HCT116 (cell line): ENCODE measurements at regions not wholly inside any gene's neighbourhood (a gene's known extent, or its start where the extent isn't known, plus 50 kb on each side); places are given as distances from the start of the nearest gene placed in this dataset.

ENCODE experiments used
- ATAC-seq: fragments of 200-7000 bp; cut with Tn5 transposase; 2 replicates; pipeline ENCODE4 v1.9.1; 2020; ENCODE audit warnings: mild to moderate bottlenecking, moderate library complexity
- BruUV-seq: library from RNA; stranded (reverse); fragments of 400-500 nt; replicated peaks from 2 replicates; lab custom pipeline; 2021; lab: Mats Ljungman, UMichigan
- CTCF ChIA-PET: fragments of 300-600 bp; sonication (Branson Sonifier 250); formaldehyde crosslinking; loops from one replicate; lab custom pipeline; 2021; ENCODE audit warnings: antibody characterized with exemption; lab: Charles Lee
- POLR2A ChIA-PET: fragments of 300-600, 350-600 bp; sonication (Branson Sonifier 250); formaldehyde crosslinking; loops from one replicate; lab custom pipeline; 2021; ENCODE audit warnings: antibody characterized with exemption; lab: Charles Lee
- RAD21 ChIA-PET, 2 experiments: fragments of 300-600 bp; sonication (Branson Sonifier 250); formaldehyde crosslinking; loops; one replicate each; lab custom pipeline; 2023; ENCODE audit warnings: low total read pairs in 2 of 2; ENCODE audit not compliant: uncharacterized antibody in 2 of 2, unreplicated experiment in 2 of 2, low non-redundant PET in 1 of 2; lab: Charles Lee
- DNase-seq: peaks from one replicate; pipeline ENCODE4 v3.0.0-alpha.2; 2010; ENCODE audit warnings: low read depth, low spot score
- H2AFZ ChIP-seq: fragments of 200-600 bp; shearing (Covaris generic), sonication (generic); 2 replicates; pipeline ENCODE4 v1.6.1; 2017; ENCODE audit warnings: low read depth, mixed run types, mixed read lengths, antibody characterized with exemption, low read length; ENCODE audit not compliant: poor library complexity, severe bottlenecking
- H3K27ac ChIP-seq: 2 replicates; pipeline ENCODE4 v1.5.1; 2012; ENCODE audit warnings: low read depth, low read length
- H3K27me3 ChIP-seq: fragments of 200-600 bp; sonication (generic); 2 replicates; pipeline ENCODE4 v1.6.1; 2016; ENCODE audit warnings: mixed run types, low read length, mixed read lengths; ENCODE audit not compliant: insufficient read depth
- H3K36me3 ChIP-seq, 2 experiments: fragments of 200-500 bp in 1 of 2; fragments of 200-600 bp in 1 of 2; sonication (Bioruptor generic) in 1 of 2; sonication (generic) in 1 of 2; 2 replicates each; pipeline versions ENCODE4 v1.5.1 to v1.6.1; 2014 to 2016; ENCODE audit warnings: low read length in 2 of 2, inconsistent platforms in 1 of 2, mixed read lengths in 1 of 2, mixed run types in 1 of 2; ENCODE audit not compliant: insufficient read depth in 2 of 2, control insufficient read depth in 1 of 2
- H3K4me1 ChIP-seq, 2 experiments: fragments of 200-600 bp in 1 of 2; sonication (generic) in 1 of 2; 2 replicates each; pipeline versions ENCODE4 v1.5.1 to v1.6.1; 2012 to 2017; ENCODE audit warnings: low read length in 2 of 2, inconsistent platforms in 1 of 2, mild to moderate bottlenecking in 1 of 2, mixed read lengths in 1 of 2, mixed run types in 1 of 2, moderate library complexity in 1 of 2; ENCODE audit not compliant: insufficient read depth in 2 of 2, control insufficient read depth in 1 of 2
- H3K4me2 ChIP-seq: fragments of 200-600 bp; sonication (generic); 2 replicates; pipeline ENCODE4 v1.6.1; 2017; ENCODE audit warnings: mixed run types, low read length, mixed read lengths
- H3K4me3 ChIP-seq, 2 experiments: fragments of 200-600 bp in 1 of 2; sonication (generic) in 1 of 2; replicated peaks in 1 of 2; 2 replicates each; pipeline ENCODE4 v1.5.1; 2011 to 2016; ENCODE audit warnings: low read length in 2 of 2, control low read depth in 1 of 2, low read depth in 1 of 2, mild to moderate bottlenecking in 1 of 2, mixed read lengths in 1 of 2, mixed run types in 1 of 2
- H3K79me2 ChIP-seq: fragments of 200-600 bp; sonication (generic); 2 replicates; pipeline ENCODE4 v1.6.1; 2017; ENCODE audit warnings: mild to moderate bottlenecking, mixed run types, low read length, moderate library complexity, mixed read lengths; ENCODE audit not compliant: insufficient read depth
- H3K9ac ChIP-seq: fragments of 200-600 bp; sonication (generic); 2 replicates; pipeline ENCODE4 v1.6.1; 2016; ENCODE audit warnings: low read length, mixed read lengths
- H3K9me2 ChIP-seq: fragments of 200-600 bp; sonication (generic), shearing (Covaris generic); 2 replicates; pipeline ENCODE4 v1.6.1; 2017; ENCODE audit warnings: mixed run types, mild to moderate bottlenecking, moderate library complexity; ENCODE audit not compliant: insufficient read depth
- H3K9me3 ChIP-seq, 2 experiments: fragments of 200-500 bp in 1 of 2; fragments of 200-600 bp in 1 of 2; sonication (Bioruptor generic) in 1 of 2; sonication (generic) in 1 of 2; 2 replicates each; pipeline ENCODE4 v1.6.1; 2014 to 2017; ENCODE audit warnings: low read length in 2 of 2, mixed read lengths in 2 of 2, inconsistent platforms in 1 of 2, low read depth in 1 of 2, mild to moderate bottlenecking in 1 of 2, mixed run types in 1 of 2, moderate library complexity in 1 of 2; ENCODE audit not compliant: control insufficient read depth in 1 of 2, insufficient read depth in 1 of 2
- H4K20me1 ChIP-seq: fragments of 200-600 bp; sonication (generic), shearing (Covaris generic); 2 replicates; pipeline ENCODE4 v1.6.1; 2017; ENCODE audit warnings: mixed run types, mild to moderate bottlenecking, moderate library complexity; ENCODE audit not compliant: insufficient read depth
- CBX3 ChIP-seq: IDR thresholded peaks from 2 replicates; pipeline ENCODE4 v1.6.1; 2012; ENCODE audit warnings: low read depth
- CEBPB ChIP-seq: IDR thresholded peaks from 2 replicates; pipeline ENCODE4 v1.6.1; 2012; ENCODE audit warnings: low read depth
- EGR1 ChIP-seq: IDR thresholded peaks from 2 replicates; pipeline ENCODE4 v1.6.1; 2012; ENCODE audit warnings: low read depth
- EZH2phosphoT487 ChIP-seq: fragments of 200-600 bp; IDR thresholded peaks from 2 replicates; pipeline ENCODE4 v1.6.1; 2018; ENCODE audit warnings: antibody characterized with exemption, borderline replicate concordance
- FOSL1 ChIP-seq: IDR thresholded peaks from 2 replicates; pipeline ENCODE4 v1.6.1; 2012; ENCODE audit warnings: low read depth
- POLR2A ChIP-seq: IDR thresholded peaks from 2 replicates; pipeline ENCODE4 v1.7.0; 2011; ENCODE audit warnings: borderline replicate concordance; ENCODE audit not compliant: insufficient read depth, insufficient read length; ENCODE audit errors: extremely low read depth
- POLR2AphosphoS5 ChIP-seq: IDR thresholded peaks from 2 replicates; pipeline ENCODE4 v1.6.1; 2011; ENCODE audit warnings: mild to moderate bottlenecking, low read depth, low read length, moderate library complexity
- RAD21 ChIP-seq: IDR thresholded peaks from 2 replicates; pipeline ENCODE4 v1.6.1; 2012; ENCODE audit warnings: low read depth, mild to moderate bottlenecking
- SRF ChIP-seq: IDR thresholded peaks from 2 replicates; pipeline ENCODE4 v1.6.1; 2012; ENCODE audit warnings: low read depth
- YY1 ChIP-seq: IDR thresholded peaks from 2 replicates; pipeline ENCODE4 v1.6.1; 2011; ENCODE audit warnings: low read length, low read depth, moderate library complexity, mild to moderate bottlenecking; ENCODE audit not compliant: insufficient replicate concordance; ENCODE audit errors: extremely low read depth
- ZFX ChIP-seq: fragments of 450-650 bp; IDR thresholded peaks from 2 replicates; pipeline ENCODE4 v1.6.1; 2017
- intact Hi-C: fragments of 100-400 bp; cut with micrococcal nuclease; formaldehyde crosslinking; loops from 2 replicates; pipeline ENCODE4 v1.10.0; 2022
- TF ChIP-seq, protein P1 (sequence below): IDR thresholded peaks from 2 replicates; pipeline ENCODE4 v1.6.1; 2012; ENCODE audit warnings: low read depth
- TF ChIP-seq, protein P2 (sequence below): IDR thresholded peaks from 2 replicates; pipeline ENCODE4 v1.6.1; 2011; ENCODE audit warnings: mild to moderate bottlenecking, low read length, moderate library complexity; ENCODE audit not compliant: insufficient replicate concordance; ENCODE audit errors: extremely low read depth
- TF ChIP-seq, protein P3 (sequence below): IDR thresholded peaks from 2 replicates; pipeline ENCODE4 v1.6.1; 2012
- TF ChIP-seq, protein P4 (sequence below): IDR thresholded peaks from 2 replicates; pipeline ENCODE4 v1.6.1; 2012

DNA sequence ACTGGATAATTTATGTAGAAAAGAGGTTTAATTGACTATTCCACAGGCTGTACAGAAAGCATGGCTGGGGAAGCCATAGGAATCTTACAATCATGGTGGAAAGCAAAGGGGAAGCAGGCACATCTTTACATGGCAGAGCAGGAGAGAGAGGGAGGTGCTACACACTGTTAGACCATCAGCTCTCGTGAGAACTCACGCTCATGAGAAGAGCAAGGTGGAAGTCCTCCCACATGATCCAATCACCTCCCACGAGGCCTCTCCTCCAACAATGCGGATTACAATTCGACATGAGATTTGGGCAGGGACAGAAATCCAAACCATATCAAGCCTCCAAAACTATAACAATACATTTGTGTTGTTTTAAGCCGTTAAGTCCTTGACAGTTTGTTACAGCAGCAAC lies 257.1 kb upstream of the KCNG1 start:
- no peak overlapping the region for H3K4me2 ChIP-seq
- ChIA-PET POLR2A (no interaction called here), CTCF (no interaction called here), RAD21 (no interaction called here)
- H4K20me1 ChIP-seq, result no peaks in the 10 kb centered on the region
- H3K79me2 ChIP-seq, result no peaks in the 10 kb centered on the region
- intact Hi-C loops, result no loop called here
- H3K27me3 ChIP-seq, result peaks cover 29% of the 10 kb centered on the region; the same call in 1 of the 2 replicates
- H3K36me3 ChIP-seq, result no peaks in the 10 kb centered on the region
- TF ChIP-seq POLR2AphosphoS5 (no peak), EZH2phosphoT487 (no peak), SRF (no peak), POLR2A (no peak), RAD21 (no peak), CEBPB (no peak), CBX3 (no peak), ZFX (no peak), EGR1 (no peak), YY1 (no peak), FOSL1 (no peak)
- TF ChIP-seq, protein P1, sequence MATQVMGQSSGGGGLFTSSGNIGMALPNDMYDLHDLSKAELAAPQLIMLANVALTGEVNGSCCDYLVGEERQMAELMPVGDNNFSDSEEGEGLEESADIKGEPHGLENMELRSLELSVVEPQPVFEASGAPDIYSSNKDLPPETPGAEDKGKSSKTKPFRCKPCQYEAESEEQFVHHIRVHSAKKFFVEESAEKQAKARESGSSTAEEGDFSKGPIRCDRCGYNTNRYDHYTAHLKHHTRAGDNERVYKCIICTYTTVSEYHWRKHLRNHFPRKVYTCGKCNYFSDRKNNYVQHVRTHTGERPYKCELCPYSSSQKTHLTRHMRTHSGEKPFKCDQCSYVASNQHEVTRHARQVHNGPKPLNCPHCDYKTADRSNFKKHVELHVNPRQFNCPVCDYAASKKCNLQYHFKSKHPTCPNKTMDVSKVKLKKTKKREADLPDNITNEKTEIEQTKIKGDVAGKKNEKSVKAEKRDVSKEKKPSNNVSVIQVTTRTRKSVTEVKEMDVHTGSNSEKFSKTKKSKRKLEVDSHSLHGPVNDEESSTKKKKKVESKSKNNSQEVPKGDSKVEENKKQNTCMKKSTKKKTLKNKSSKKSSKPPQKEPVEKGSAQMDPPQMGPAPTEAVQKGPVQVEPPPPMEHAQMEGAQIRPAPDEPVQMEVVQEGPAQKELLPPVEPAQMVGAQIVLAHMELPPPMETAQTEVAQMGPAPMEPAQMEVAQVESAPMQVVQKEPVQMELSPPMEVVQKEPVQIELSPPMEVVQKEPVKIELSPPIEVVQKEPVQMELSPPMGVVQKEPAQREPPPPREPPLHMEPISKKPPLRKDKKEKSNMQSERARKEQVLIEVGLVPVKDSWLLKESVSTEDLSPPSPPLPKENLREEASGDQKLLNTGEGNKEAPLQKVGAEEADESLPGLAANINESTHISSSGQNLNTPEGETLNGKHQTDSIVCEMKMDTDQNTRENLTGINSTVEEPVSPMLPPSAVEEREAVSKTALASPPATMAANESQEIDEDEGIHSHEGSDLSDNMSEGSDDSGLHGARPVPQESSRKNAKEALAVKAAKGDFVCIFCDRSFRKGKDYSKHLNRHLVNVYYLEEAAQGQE, result no peak
- TF ChIP-seq, protein P2, sequence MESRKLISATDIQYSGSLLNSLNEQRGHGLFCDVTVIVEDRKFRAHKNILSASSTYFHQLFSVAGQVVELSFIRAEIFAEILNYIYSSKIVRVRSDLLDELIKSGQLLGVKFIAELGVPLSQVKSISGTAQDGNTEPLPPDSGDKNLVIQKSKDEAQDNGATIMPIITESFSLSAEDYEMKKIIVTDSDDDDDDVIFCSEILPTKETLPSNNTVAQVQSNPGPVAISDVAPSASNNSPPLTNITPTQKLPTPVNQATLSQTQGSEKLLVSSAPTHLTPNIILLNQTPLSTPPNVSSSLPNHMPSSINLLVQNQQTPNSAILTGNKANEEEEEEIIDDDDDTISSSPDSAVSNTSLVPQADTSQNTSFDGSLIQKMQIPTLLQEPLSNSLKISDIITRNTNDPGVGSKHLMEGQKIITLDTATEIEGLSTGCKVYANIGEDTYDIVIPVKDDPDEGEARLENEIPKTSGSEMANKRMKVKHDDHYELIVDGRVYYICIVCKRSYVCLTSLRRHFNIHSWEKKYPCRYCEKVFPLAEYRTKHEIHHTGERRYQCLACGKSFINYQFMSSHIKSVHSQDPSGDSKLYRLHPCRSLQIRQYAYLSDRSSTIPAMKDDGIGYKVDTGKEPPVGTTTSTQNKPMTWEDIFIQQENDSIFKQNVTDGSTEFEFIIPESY, result no peak
- TF ChIP-seq, protein P3, sequence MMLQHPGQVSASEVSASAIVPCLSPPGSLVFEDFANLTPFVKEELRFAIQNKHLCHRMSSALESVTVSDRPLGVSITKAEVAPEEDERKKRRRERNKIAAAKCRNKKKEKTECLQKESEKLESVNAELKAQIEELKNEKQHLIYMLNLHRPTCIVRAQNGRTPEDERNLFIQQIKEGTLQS, result no peak
- TF ChIP-seq, protein P4, sequence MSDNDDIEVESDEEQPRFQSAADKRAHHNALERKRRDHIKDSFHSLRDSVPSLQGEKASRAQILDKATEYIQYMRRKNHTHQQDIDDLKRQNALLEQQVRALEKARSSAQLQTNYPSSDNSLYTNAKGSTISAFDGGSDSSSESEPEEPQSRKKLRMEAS, result no peak
- H3K9me3 ChIP-seq, result no peaks in the 10 kb centered on the region
- no peak overlapping the region for H3K4me3 ChIP-seq
- H3K27ac ChIP-seq, result no peak overlapping the region
- no peak overlapping the region for H2AFZ ChIP-seq
- DNase-seq, result no peak
- H3K4me1 ChIP-seq, result no peaks in the 10 kb centered on the region
- BruUV-seq, result no TSS peak
- no peak overlapping the region for H3K9ac ChIP-seq
- no peak for ATAC-seq
- H3K9me2 ChIP-seq, result no peaks in the 10 kb centered on the region
